OCI-LY1 (cell line): ENCODE measurements at regions not wholly inside any gene's neighbourhood (a gene's known extent, or its start where the extent isn't known, plus 50 kb on each side); places are given as distances from the start of the nearest gene placed in this dataset.

Source experiments
- H2AFZ ChIP-seq: fragments of 200-600 bp; sonication (generic), shearing (Covaris generic); 2 replicates; pipeline ENCODE4 v1.6.0; 2014; ENCODE audit warnings: antibody characterized with exemption, mild to moderate bottlenecking, low read length
- H3F3A ChIP-seq: fragments of 200-600 bp; sonication (generic), shearing (Covaris generic); 2 replicates; pipeline ENCODE4 v1.6.0; 2014; ENCODE audit warnings: mild to moderate bottlenecking, antibody characterized with exemption, low read length, moderate library complexity; ENCODE audit not compliant: insufficient read depth
- H3K27ac ChIP-seq: fragments of 200-600 bp; sonication (generic); 2 replicates; pipeline ENCODE4 v1.5.1; 2014; ENCODE audit warnings: low read length, mixed run types, mild to moderate bottlenecking, low read depth; ENCODE audit not compliant: poor library complexity, severe bottlenecking
- H3K27me3 ChIP-seq: fragments of 200-600 bp; sonication (generic); 2 replicates; pipeline ENCODE4 v1.6.0; 2014; ENCODE audit warnings: antibody characterized with exemption, mild to moderate bottlenecking, low read length, moderate library complexity; ENCODE audit not compliant: insufficient read depth
- H3K36me3 ChIP-seq: fragments of 200-600 bp; sonication (generic); 2 replicates; pipeline ENCODE4 v1.6.1; 2014; ENCODE audit warnings: mild to moderate bottlenecking, antibody characterized with exemption, low read length, moderate library complexity, mixed read lengths; ENCODE audit not compliant: insufficient read depth
- H3K4me1 ChIP-seq: fragments of 200-600 bp; sonication (generic); 2 replicates; pipeline ENCODE4 v1.5.1; 2014; ENCODE audit warnings: mild to moderate bottlenecking, low read length, moderate library complexity; ENCODE audit not compliant: insufficient read depth, severe bottlenecking
- H3K4me2 ChIP-seq: fragments of 200-600 bp; sonication (generic), shearing (Covaris generic); 2 replicates; pipeline ENCODE4 v1.6.1; 2014; ENCODE audit warnings: low read length
- H3K4me3 ChIP-seq: fragments of 200-600 bp; sonication (generic); 2 replicates; pipeline ENCODE4 v1.5.1; 2014; ENCODE audit warnings: low read length, low read depth, mild to moderate bottlenecking, mixed read lengths; ENCODE audit not compliant: poor library complexity, severe bottlenecking
- H3K79me2 ChIP-seq: fragments of 200-600 bp; shearing (Covaris generic); 2 replicates; pipeline ENCODE4 v1.6.1; 2016; ENCODE audit warnings: mixed run types, low read length, mixed read lengths; ENCODE audit not compliant: insufficient read depth
- H3K9ac ChIP-seq: fragments of 200-600 bp; sonication (generic), shearing (Covaris generic); 2 replicates; pipeline ENCODE4 v1.6.1; 2014; ENCODE audit warnings: mild to moderate bottlenecking, low read length, mixed read lengths
- H3K9me2 ChIP-seq: fragments of 200-600 bp; sonication (generic), shearing (Covaris generic); 2 replicates; pipeline ENCODE4 v1.6.1; 2014; ENCODE audit warnings: low read depth, mild to moderate bottlenecking, low read length, mixed read lengths
- H3K9me3 ChIP-seq: fragments of 200-600 bp; shearing (Covaris generic); 2 replicates; pipeline ENCODE4 v1.6.1; 2014; ENCODE audit warnings: low read length, mixed read lengths
- H4K20me1 ChIP-seq: fragments of 200-600 bp; sonication (generic), shearing (Covaris generic); 2 replicates; pipeline ENCODE4 v1.6.0; 2016; ENCODE audit warnings: mild to moderate bottlenecking, low read length; ENCODE audit not compliant: insufficient read depth
- CTCF ChIP-seq: fragments of 200-600 bp; sonication (generic), shearing (Covaris generic); IDR thresholded peaks from 2 replicates; pipeline ENCODE4 v1.5.1; 2017; ENCODE audit warnings: mild to moderate bottlenecking, antibody characterized with exemption, low read length, moderate library complexity, mixed read lengths
- EZH2 ChIP-seq: fragments of 200-600 bp; sonication (generic), shearing (Covaris generic); IDR thresholded peaks from 2 replicates; pipeline ENCODE4 v1.8.0; 2017; ENCODE audit warnings: borderline replicate concordance, mixed run types, mild to moderate bottlenecking, antibody characterized with exemption, low read length, moderate library complexity, mixed read lengths

- Histone ChIP-seq H3K27me3 (no peaks in the 10 kb centered on the region), H3K4me2 (no peak overlapping the region), H3K36me3 (no peaks in the 10 kb centered on the region), H3K9me3 (no peaks in the 10 kb centered on the region), H4K20me1 (no peaks in the 10 kb centered on the region), H3K79me2 (no peaks in the 10 kb centered on the region), H3K9ac (no peak overlapping the region), H3K9me2 (no peaks in the 10 kb centered on the region), H3K27ac (no peak overlapping the region), H3K4me1 (no peaks in the 10 kb centered on the region), H3K4me3 (no peak overlapping the region), H2AFZ (no peak overlapping the region), H3F3A (no peaks in the 10 kb centered on the region)
- TF ChIP-seq EZH2 = no peak
- TF ChIP-seq CTCF = no peak
These were observed 109.5 kb downstream of the CPZ start for GRCh38 chr4:8702020-8702495.

- H3K9me2 ChIP-seq = no peaks in the 10 kb centered on the region
- no peaks in the 10 kb centered on the region for H3F3A ChIP-seq
- no peak overlapping the region for H3K4me3 ChIP-seq
- no peaks in the 10 kb centered on the region for H4K20me1 ChIP-seq
- H3K27me3 ChIP-seq = no peaks in the 10 kb centered on the region
- no peak overlapping the region for H3K27ac ChIP-seq
- no peaks in the 10 kb centered on the region for H3K36me3 ChIP-seq
- TF ChIP-seq CTCF = no peak
- TF ChIP-seq EZH2 = no peak
- no peak overlapping the region for H3K4me2 ChIP-seq
- H3K79me2 ChIP-seq = no peaks in the 10 kb centered on the region
- H3K9me3 ChIP-seq = no peaks in the 10 kb centered on the region
- H2AFZ ChIP-seq = no peak overlapping the region
- no peaks in the 10 kb centered on the region for H3K4me1 ChIP-seq
- H3K9ac ChIP-seq = no peak overlapping the region
These were observed 108.8 kb downstream of the CPZ start for GRCh38 chr4:8701126-8702019.

GRCh38 chr4:8700531-8700930 lies 108.0 kb downstream of the CPZ start:
- Histone ChIP-seq H3F3A (no peaks in the 10 kb centered on the region), H3K27me3 (no peaks in the 10 kb centered on the region), H3K79me2 (no peaks in the 10 kb centered on the region), H3K4me2 (no peak overlapping the region), H3K36me3 (no peaks in the 10 kb centered on the region), H2AFZ (no peak overlapping the region), H4K20me1 (no peaks in the 10 kb centered on the region), H3K9me2 (no peaks in the 10 kb centered on the region), H3K9me3 (no peaks in the 10 kb centered on the region), H3K4me3 (no peak overlapping the region), H3K9ac (no peak overlapping the region), H3K4me1 (no peaks in the 10 kb centered on the region), H3K27ac (no peak overlapping the region)
- TF ChIP-seq CTCF = no peak
- TF ChIP-seq EZH2 = no peak
